HEK293T (cell line): ENCODE measurements at regions not wholly inside any gene's neighbourhood (a gene's known extent, or its start where the extent isn't known, plus 50 kb on each side); places are given as distances from the start of the nearest gene placed in this dataset.

Source experiments
- FOXM1 ChIP-seq: fragments of 450-650 bp; IDR thresholded peaks from 2 replicates; pipeline ENCODE4 v1.6.1; 2017; ENCODE audit warnings: mild to moderate bottlenecking, borderline replicate concordance
- HDGF ChIP-seq: fragments of 450-650 bp; IDR thresholded peaks from 2 replicates; pipeline ENCODE4 v1.6.1; 2017; ENCODE audit warnings: antibody characterized with exemption, borderline replicate concordance

DNA sequence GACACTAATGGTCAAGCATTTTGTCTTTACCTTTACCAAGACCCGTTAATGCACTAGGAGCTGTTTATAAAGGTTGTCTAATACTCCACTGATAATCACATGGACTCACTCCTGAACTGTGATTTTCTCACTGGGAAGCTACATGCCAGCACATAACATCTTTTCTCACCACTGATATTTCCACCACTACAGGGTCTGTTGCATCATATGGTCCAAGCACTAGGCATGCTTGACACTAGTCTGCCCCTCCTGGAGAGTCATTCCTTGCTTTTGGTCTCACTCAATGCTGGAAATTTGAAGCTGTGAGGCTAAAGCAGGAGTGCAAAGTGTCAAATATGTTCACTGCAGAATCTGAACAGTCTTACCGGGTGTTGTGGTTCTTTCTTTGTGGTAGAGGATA, 1576.8 kb downstream of the CDH8 start:
- no peak for TF ChIP-seq FOXM1
- no peak for TF ChIP-seq HDGF
